HEK293 (cell line): ENCODE measurements at regions not wholly inside any gene's neighbourhood (a gene's known extent, or its start where the extent isn't known, plus 50 kb on each side); places are given as distances from the start of the nearest gene placed in this dataset.

Experiments used
- CTCF ChIA-PET: fragments of 350-600 bp; formaldehyde crosslinking; extraction: SDS; loops from one replicate; lab custom pipeline; 2021; ENCODE audit warnings: antibody characterized with exemption; lab: Yijun Ruan, JAX
- POLR2A ChIA-PET: fragments of 300-600 bp; formaldehyde crosslinking; extraction: SDS; loops from one replicate; lab custom pipeline; 2020; ENCODE audit warnings: antibody characterized with exemption, inconsistent platforms; lab: Yijun Ruan, JAX
- H3K27ac ChIP-seq: fragments of 200-500 bp; sonication (Bioruptor generic); 2 replicates; pipeline ENCODE4 v1.5.1; 2014; ENCODE audit warnings: low read depth, low read length, control low read depth, inconsistent platforms; ENCODE audit errors: extremely low read depth
- H3K36me3 ChIP-seq, 2 experiments: fragments of 200-500 bp in 1 of 2; sonication (Bioruptor generic) in 1 of 2; 1 replicate in 1 of 2; 2 replicates in 1 of 2; pipeline ENCODE4 v1.5.1; 2014 to 2017; ENCODE audit warnings: inconsistent platforms in 2 of 2, low read length in 2 of 2; ENCODE audit not compliant: control insufficient read depth in 2 of 2, insufficient read depth in 1 of 2
- H3K4me1 ChIP-seq: fragments of 200-500 bp; sonication (Bioruptor generic); 2 replicates; pipeline ENCODE4 v1.5.1; 2014; ENCODE audit warnings: mild to moderate bottlenecking, low read length, inconsistent platforms; ENCODE audit not compliant: control insufficient read depth, insufficient read depth
- H3K4me3 ChIP-seq: 2 replicates; pipeline ENCODE4 v1.5.1; 2011; ENCODE audit warnings: low read depth, mild to moderate bottlenecking, control low read depth, low read length, moderate library complexity
- H3K9me3 ChIP-seq: fragments of 200-500 bp; sonication (Bioruptor generic); 2 replicates; pipeline ENCODE4 v1.5.1; 2014; ENCODE audit warnings: low read depth, low read length, inconsistent platforms; ENCODE audit not compliant: control insufficient read depth, insufficient read depth
- GLI4 ChIP-seq: fragments of 450-650 bp; formaldehyde crosslinking; IDR thresholded peaks from 2 replicates; pipeline ENCODE4 v1.5.1; 2016; ENCODE audit warnings: missing biosample characterization, missing genetic modification characterization
- GLIS1 ChIP-seq: fragments of 450-650 bp; formaldehyde crosslinking; IDR thresholded peaks from 2 replicates; pipeline ENCODE4 v1.5.1; 2016; ENCODE audit warnings: missing biosample characterization, missing genetic modification characterization
- HOXD13 ChIP-seq: sonication (generic); formaldehyde crosslinking; IDR thresholded peaks from 2 replicates; pipeline ENCODE4 v1.8.0; 2022; ENCODE audit warnings: missing genetic modification reagents, borderline replicate concordance
- OSR2 ChIP-seq: fragments of 450-650 bp; formaldehyde crosslinking; IDR thresholded peaks from 2 replicates; pipeline ENCODE4 v1.5.1; 2016; ENCODE audit warnings: missing biosample characterization, missing genetic modification characterization
- PRDM1 ChIP-seq: fragments of 450-650 bp; formaldehyde crosslinking; IDR thresholded peaks from 2 replicates; pipeline ENCODE4; 2016; ENCODE audit warnings: missing biosample characterization, missing genetic modification characterization
- TCF7L2 ChIP-seq: IDR thresholded peaks from 2 replicates; pipeline ENCODE4 v1.6.1; 2011; ENCODE audit warnings: low read depth, mild to moderate bottlenecking, inconsistent platforms, low read length, moderate library complexity, borderline replicate concordance
- ZBTB21 ChIP-seq: fragments of 450-650 bp; formaldehyde crosslinking; IDR thresholded peaks from 2 replicates; pipeline ENCODE4 v1.5.1; 2017; ENCODE audit warnings: missing biosample characterization, missing genetic modification characterization
- ZNF157 ChIP-seq: fragments of 450-650 bp; formaldehyde crosslinking; IDR thresholded peaks from 2 replicates; pipeline ENCODE4 v1.5.1; 2016; ENCODE audit warnings: missing biosample characterization, missing genetic modification characterization
- ZNF223 ChIP-seq: fragments of 450-650 bp; formaldehyde crosslinking; IDR thresholded peaks from 2 replicates; pipeline ENCODE4 v1.5.1; 2016; ENCODE audit warnings: missing biosample characterization, missing genetic modification characterization
- ZNF292 ChIP-seq: fragments of 450-650 bp; formaldehyde crosslinking; IDR thresholded peaks from 2 replicates; pipeline ENCODE4 v1.5.1; 2016; ENCODE audit warnings: low read depth, missing biosample characterization, missing genetic modification characterization, borderline replicate concordance
- ZNF423 ChIP-seq: fragments of 450-650 bp; formaldehyde crosslinking; IDR thresholded peaks from 2 replicates; pipeline ENCODE4 v1.5.1; 2016; ENCODE audit warnings: missing biosample characterization, missing genetic modification characterization
- ZNF658 ChIP-seq: fragments of 450-650 bp; formaldehyde crosslinking; IDR thresholded peaks from 2 replicates; pipeline ENCODE4; 2016; ENCODE audit warnings: missing biosample characterization, missing genetic modification characterization
- ZNF670 ChIP-seq: fragments of 450-650 bp; formaldehyde crosslinking; IDR thresholded peaks from 2 replicates; pipeline ENCODE4 v1.5.1; 2016; ENCODE audit warnings: missing biosample characterization, missing genetic modification characterization, low read depth
- ZNF677 ChIP-seq: fragments of 450-650 bp; IDR thresholded peaks from 2 replicates; pipeline ENCODE4 v1.5.0; 2018; ENCODE audit warnings: missing biosample characterization, mild to moderate bottlenecking, missing genetic modification characterization, moderate library complexity
- ZNF768 ChIP-seq: fragments of 450-650 bp; formaldehyde crosslinking; IDR thresholded peaks from 2 replicates; pipeline ENCODE4 v1.5.1; 2018; ENCODE audit warnings: missing biosample characterization, mild to moderate bottlenecking, missing genetic modification characterization
- ZNF785 ChIP-seq: fragments of 450-650 bp; formaldehyde crosslinking; IDR thresholded peaks from 2 replicates; pipeline ENCODE4 v1.5.1; 2016; ENCODE audit warnings: missing biosample characterization, missing genetic modification characterization
- ZNF830 ChIP-seq: fragments of 450-650 bp; IDR thresholded peaks from 2 replicates; pipeline ENCODE4 v1.5.0; 2018; ENCODE audit warnings: missing biosample characterization, missing genetic modification characterization, low read depth, mild to moderate bottlenecking, moderate library complexity
- TF ChIP-seq, protein P1 (sequence below): fragments of 450-650 bp; formaldehyde crosslinking; IDR thresholded peaks from 2 replicates; pipeline ENCODE4 v1.5.1; 2016; ENCODE audit warnings: missing biosample characterization, missing genetic modification characterization, borderline replicate concordance
- TF ChIP-seq, protein P2 (sequence below): IDR thresholded peaks from 2 replicates; pipeline ENCODE4 v1.6.1; 2011; ENCODE audit warnings: mild to moderate bottlenecking, low read depth, low read length, borderline replicate concordance
- TF ChIP-seq, protein P3 (sequence below): fragments of 450-650 bp; formaldehyde crosslinking; IDR thresholded peaks from 2 replicates; pipeline ENCODE4 v1.5.1; 2017; ENCODE audit warnings: missing biosample characterization, missing genetic modification characterization
- TF ChIP-seq, protein P4 (sequence below): fragments of 450-650 bp; formaldehyde crosslinking; IDR thresholded peaks from 2 replicates; pipeline ENCODE4 v1.5.1; 2016; ENCODE audit warnings: missing biosample characterization, missing genetic modification characterization
- TF ChIP-seq, protein P5 (sequence below): fragments of 450-650 bp; formaldehyde crosslinking; IDR thresholded peaks from 2 replicates; pipeline ENCODE4 v1.5.1; 2016; ENCODE audit warnings: missing biosample characterization, missing genetic modification characterization

DNA sequence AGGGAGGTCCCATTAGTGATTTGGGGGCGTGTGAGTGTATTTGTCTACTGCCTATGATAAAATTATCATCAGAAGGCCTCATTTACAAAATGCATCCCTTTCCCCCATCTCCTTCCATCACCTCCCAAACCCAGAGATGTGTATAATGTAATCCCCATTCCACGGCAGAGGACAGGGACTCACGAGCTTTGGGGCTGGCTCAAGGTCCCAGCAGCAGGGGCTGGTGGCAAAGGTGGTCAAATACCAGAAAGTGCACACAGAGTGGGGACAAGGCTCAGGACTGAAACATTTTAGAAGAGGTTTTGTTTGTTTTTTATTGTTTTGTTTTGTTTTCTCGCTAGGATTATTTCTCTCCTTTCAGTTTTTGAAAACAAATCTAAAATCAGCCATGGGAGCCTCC, 68.5 kb upstream of the TOP1 start (continued):
- TF ChIP-seq, protein P1, sequence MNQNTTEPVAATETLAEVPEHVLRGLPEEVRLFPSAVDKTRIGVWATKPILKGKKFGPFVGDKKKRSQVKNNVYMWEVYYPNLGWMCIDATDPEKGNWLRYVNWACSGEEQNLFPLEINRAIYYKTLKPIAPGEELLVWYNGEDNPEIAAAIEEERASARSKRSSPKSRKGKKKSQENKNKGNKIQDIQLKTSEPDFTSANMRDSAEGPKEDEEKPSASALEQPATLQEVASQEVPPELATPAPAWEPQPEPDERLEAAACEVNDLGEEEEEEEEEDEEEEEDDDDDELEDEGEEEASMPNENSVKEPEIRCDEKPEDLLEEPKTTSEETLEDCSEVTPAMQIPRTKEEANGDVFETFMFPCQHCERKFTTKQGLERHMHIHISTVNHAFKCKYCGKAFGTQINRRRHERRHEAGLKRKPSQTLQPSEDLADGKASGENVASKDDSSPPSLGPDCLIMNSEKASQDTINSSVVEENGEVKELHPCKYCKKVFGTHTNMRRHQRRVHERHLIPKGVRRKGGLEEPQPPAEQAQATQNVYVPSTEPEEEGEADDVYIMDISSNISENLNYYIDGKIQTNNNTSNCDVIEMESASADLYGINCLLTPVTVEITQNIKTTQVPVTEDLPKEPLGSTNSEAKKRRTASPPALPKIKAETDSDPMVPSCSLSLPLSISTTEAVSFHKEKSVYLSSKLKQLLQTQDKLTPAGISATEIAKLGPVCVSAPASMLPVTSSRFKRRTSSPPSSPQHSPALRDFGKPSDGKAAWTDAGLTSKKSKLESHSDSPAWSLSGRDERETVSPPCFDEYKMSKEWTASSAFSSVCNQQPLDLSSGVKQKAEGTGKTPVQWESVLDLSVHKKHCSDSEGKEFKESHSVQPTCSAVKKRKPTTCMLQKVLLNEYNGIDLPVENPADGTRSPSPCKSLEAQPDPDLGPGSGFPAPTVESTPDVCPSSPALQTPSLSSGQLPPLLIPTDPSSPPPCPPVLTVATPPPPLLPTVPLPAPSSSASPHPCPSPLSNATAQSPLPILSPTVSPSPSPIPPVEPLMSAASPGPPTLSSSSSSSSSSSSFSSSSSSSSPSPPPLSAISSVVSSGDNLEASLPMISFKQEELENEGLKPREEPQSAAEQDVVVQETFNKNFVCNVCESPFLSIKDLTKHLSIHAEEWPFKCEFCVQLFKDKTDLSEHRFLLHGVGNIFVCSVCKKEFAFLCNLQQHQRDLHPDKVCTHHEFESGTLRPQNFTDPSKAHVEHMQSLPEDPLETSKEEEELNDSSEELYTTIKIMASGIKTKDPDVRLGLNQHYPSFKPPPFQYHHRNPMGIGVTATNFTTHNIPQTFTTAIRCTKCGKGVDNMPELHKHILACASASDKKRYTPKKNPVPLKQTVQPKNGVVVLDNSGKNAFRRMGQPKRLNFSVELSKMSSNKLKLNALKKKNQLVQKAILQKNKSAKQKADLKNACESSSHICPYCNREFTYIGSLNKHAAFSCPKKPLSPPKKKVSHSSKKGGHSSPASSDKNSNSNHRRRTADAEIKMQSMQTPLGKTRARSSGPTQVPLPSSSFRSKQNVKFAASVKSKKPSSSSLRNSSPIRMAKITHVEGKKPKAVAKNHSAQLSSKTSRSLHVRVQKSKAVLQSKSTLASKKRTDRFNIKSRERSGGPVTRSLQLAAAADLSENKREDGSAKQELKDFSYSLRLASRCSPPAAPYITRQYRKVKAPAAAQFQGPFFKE, result no peak
- TF ChIP-seq GLIS1 (tag by site-specific recombination) (no peak), ZNF768 (tag by site-specific recombination) (no peak), ZNF830 (no peak), PRDM1 (tag by site-specific recombination) (no peak), ZNF157 (tag by site-specific recombination) (no peak), ZNF677 (tag by site-specific recombination) (no peak)
- TF ChIP-seq, protein P2, sequence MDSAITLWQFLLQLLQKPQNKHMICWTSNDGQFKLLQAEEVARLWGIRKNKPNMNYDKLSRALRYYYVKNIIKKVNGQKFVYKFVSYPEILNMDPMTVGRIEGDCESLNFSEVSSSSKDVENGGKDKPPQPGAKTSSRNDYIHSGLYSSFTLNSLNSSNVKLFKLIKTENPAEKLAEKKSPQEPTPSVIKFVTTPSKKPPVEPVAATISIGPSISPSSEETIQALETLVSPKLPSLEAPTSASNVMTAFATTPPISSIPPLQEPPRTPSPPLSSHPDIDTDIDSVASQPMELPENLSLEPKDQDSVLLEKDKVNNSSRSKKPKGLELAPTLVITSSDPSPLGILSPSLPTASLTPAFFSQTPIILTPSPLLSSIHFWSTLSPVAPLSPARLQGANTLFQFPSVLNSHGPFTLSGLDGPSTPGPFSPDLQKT, result no peak

DNA sequence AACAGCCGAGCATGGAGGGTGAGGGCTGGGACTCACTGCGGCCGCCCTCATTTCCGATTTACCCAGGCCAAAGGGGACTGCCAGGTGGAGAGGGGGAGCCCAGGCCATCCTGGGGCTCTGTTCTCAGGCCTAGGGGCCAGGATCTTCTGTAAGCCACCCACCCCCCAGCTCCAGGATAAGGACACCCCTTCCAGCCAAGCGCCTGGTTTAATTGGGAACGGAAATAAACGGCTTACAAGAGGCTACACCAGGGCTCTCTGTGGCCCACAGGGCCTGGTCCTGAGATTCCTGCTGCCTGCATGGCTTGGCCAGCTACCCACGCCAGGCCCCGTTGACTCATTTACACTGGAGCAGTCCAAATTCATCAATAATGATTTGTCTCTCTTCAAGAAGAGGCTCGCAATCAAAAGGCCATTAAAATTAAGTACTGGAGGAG, 68.1 kb upstream of the TOP1 start:
- H3K9me3 ChIP-seq, result no peaks in the 10 kb centered on the region
- no peaks in the 10 kb centered on the region for H3K36me3 ChIP-seq
- TF ChIP-seq ZNF670 (tag by site-specific recombination) (no peak), ZNF292 (tag by site-specific recombination) (no peak), ZNF157 (tag by site-specific recombination) (no peak), HOXD13 (CRISPR knock-in tag) (no peak), ZNF658 (tag by site-specific recombination) (no peak), OSR2 (tag by site-specific recombination) (no peak), ZNF223 (no peak), ZNF423 (tag by site-specific recombination) (no peak), ZBTB21 (tag by site-specific recombination) (no peak), GLI4 (tag by site-specific recombination) (no peak), ZNF785 (tag by site-specific recombination) (no peak), TCF7L2 (no peak)
- TF ChIP-seq, protein P3, sequence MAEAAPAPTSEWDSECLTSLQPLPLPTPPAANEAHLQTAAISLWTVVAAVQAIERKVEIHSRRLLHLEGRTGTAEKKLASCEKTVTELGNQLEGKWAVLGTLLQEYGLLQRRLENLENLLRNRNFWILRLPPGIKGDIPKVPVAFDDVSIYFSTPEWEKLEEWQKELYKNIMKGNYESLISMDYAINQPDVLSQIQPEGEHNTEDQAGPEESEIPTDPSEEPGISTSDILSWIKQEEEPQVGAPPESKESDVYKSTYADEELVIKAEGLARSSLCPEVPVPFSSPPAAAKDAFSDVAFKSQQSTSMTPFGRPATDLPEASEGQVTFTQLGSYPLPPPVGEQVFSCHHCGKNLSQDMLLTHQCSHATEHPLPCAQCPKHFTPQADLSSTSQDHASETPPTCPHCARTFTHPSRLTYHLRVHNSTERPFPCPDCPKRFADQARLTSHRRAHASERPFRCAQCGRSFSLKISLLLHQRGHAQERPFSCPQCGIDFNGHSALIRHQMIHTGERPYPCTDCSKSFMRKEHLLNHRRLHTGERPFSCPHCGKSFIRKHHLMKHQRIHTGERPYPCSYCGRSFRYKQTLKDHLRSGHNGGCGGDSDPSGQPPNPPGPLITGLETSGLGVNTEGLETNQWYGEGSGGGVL (tag by site-specific recombination), result no peak
- TF ChIP-seq, protein P4, sequence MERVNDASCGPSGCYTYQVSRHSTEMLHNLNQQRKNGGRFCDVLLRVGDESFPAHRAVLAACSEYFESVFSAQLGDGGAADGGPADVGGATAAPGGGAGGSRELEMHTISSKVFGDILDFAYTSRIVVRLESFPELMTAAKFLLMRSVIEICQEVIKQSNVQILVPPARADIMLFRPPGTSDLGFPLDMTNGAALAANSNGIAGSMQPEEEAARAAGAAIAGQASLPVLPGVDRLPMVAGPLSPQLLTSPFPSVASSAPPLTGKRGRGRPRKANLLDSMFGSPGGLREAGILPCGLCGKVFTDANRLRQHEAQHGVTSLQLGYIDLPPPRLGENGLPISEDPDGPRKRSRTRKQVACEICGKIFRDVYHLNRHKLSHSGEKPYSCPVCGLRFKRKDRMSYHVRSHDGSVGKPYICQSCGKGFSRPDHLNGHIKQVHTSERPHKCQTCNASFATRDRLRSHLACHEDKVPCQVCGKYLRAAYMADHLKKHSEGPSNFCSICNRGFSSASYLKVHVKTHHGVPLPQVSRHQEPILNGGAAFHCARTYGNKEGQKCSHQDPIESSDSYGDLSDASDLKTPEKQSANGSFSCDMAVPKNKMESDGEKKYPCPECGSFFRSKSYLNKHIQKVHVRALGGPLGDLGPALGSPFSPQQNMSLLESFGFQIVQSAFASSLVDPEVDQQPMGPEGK (tag by site-specific recombination), result no peak
- TF ChIP-seq, protein P5, sequence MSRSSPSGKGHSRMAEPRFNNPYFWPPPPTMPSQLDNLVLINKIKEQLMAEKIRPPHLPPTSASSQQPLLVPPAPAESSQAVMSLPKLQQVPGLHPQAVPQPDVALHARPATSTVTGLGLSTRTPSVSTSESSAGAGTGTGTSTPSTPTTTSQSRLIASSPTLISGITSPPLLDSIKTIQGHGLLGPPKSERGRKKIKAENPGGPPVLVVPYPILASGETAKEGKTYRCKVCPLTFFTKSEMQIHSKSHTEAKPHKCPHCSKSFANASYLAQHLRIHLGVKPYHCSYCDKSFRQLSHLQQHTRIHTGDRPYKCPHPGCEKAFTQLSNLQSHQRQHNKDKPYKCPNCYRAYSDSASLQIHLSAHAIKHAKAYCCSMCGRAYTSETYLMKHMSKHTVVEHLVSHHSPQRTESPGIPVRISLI (tag by site-specific recombination), result no peak
- H3K4me1 ChIP-seq, result no peaks in the 10 kb centered on the region
- ChIA-PET CTCF (interaction anchor here (0.6 to 0.8 kb wide), 2 partner anchors 219 to 422 kb away, joined by 3 read pairs; no protein-coding TSS in a partner anchor), POLR2A (interaction anchor here (0.6 kb wide), 1 partner anchor 593 kb away, joined by 4 read pairs; no protein-coding TSS in a partner anchor)
- H3K4me3 ChIP-seq, result no peak overlapping the region
- H3K27ac ChIP-seq, result no peak overlapping the region
